ENCODE measurements at regions not wholly inside any gene's neighbourhood (a gene's known extent, or its start where the extent isn't known, plus 50 kb on each side); places are given as distances from the start of the nearest gene placed in this dataset.

GRCh38 chr4:153974452-153974851 lies 185.6 kb upstream of the SFRP2 start:
- DNase-seq = no peak

GRCh38 chr4:153973942-153974341 lies 185.1 kb upstream of the SFRP2 start:
- DNase-seq = no peak

- no peak for DNase-seq
Measured at GRCh38 chr4:153971899-153972298, 183.0 kb upstream of the SFRP2 start.

- DNase-seq = no peak
Measured at GRCh38 chr4:153970169-153970568, 181.3 kb upstream of the SFRP2 start.

- no peak for DNase-seq
Measured at GRCh38 chr4:153969542-153969941, 180.7 kb upstream of the SFRP2 start.

GRCh38 chr4:153966641-153967040 lies 177.8 kb upstream of the SFRP2 start:
- no peak for DNase-seq

- no peak for DNase-seq
Measured at GRCh38 chr4:153963216-153963615, 174.3 kb upstream of the SFRP2 start.

GRCh38 chr4:153962311-153963039 lies 173.6 kb upstream of the SFRP2 start:
- DNase-seq = peak; percentile 29

GRCh38 chr4:153955327-153955726 lies 166.4 kb upstream of the SFRP2 start:
- no peak for DNase-seq

- no peak for DNase-seq
Measured at GRCh38 chr4:153954654-153955053, 165.8 kb upstream of the SFRP2 start.

GRCh38 chr4:153950100-153950979 lies 161.5 kb upstream of the SFRP2 start:
- DNase-seq = no peak

GRCh38 chr4:153948041-153948440 lies 159.2 kb upstream of the SFRP2 start:
- DNase-seq = no peak

- no peak for DNase-seq
Measured at GRCh38 chr4:153947124-153947523, 158.2 kb upstream of the SFRP2 start.

- no peak for DNase-seq
Measured at GRCh38 chr4:153945704-153946103, 156.8 kb upstream of the SFRP2 start.

GRCh38 chr4:153943738-153944415 lies 155.0 kb upstream of the SFRP2 start:
- no peak for DNase-seq

- no peak for DNase-seq
Measured at GRCh38 chr4:153940916-153941315, 152.0 kb upstream of the SFRP2 start.

- DNase-seq = no peak
Measured at GRCh38 chr4:153939570-153939969, 150.7 kb upstream of the SFRP2 start.

- no peak for DNase-seq
Measured at GRCh38 chr4:153938994-153939393, 150.1 kb upstream of the SFRP2 start.

GRCh38 chr4:153937289-153937688 lies 148.4 kb upstream of the SFRP2 start:
- DNase-seq = no peak

GRCh38 chr4:153936121-153936520 lies 147.2 kb upstream of the SFRP2 start:
- DNase-seq = no peak

- DNase-seq = peak; percentile 62
Measured at GRCh38 chr4:153934688-153935017, 145.8 kb upstream of the SFRP2 start.

GRCh38 chr4:153933915-153934687 lies 145.2 kb upstream of the SFRP2 start:
- no peak for DNase-seq

GRCh38 chr4:153931804-153932203 lies 142.9 kb upstream of the SFRP2 start:
- DNase-seq = no peak
